WTC11 (cell line): ENCODE measurements at regions not wholly inside any gene's neighbourhood (a gene's known extent, or its start where the extent isn't known, plus 50 kb on each side); places are given as distances from the start of the nearest gene placed in this dataset.

ENCODE experiments used
- ATAC-seq: fragments of 200-7000 bp; cut with Tn5 transposase; 2 replicates; pipeline ENCODE4 v1.10.0; 2021; ENCODE audit warnings: mild to moderate bottlenecking, moderate library complexity
- CTCF ChIA-PET: fragments of 300-600 bp; sonication (Branson Sonifier 250); formaldehyde crosslinking; loops from one replicate; lab custom pipeline; 2021; ENCODE audit warnings: antibody characterized with exemption; lab: Charles Lee
- POLR2A ChIA-PET: fragments of 350-600 bp; sonication (Branson Sonifier 250); formaldehyde crosslinking; loops from one replicate; lab custom pipeline; 2021; ENCODE audit warnings: antibody characterized with exemption; lab: Charles Lee
- DNase-seq: peaks from one replicate; pipeline ENCODE4 v3.0.0; 2021; ENCODE audit warnings: low spot score
- H3K27ac Mint-ChIP-seq: 2 replicates; pipeline ENCODE4 v1.8.0; 2021; ENCODE audit warnings: mixed read lengths
- H3K27me3 Mint-ChIP-seq: 2 replicates; pipeline ENCODE4 v1.8.0; 2021; ENCODE audit warnings: low read depth, mild to moderate bottlenecking, moderate library complexity, mixed read lengths
- H3K36me3 Mint-ChIP-seq: 2 replicates; pipeline ENCODE4 v1.8.0; 2021; ENCODE audit warnings: mixed read lengths
- H3K4me1 Mint-ChIP-seq: 2 replicates; pipeline ENCODE4 v1.8.0; 2022; ENCODE audit warnings: mixed read lengths
- H3K4me3 Mint-ChIP-seq: 2 replicates; pipeline ENCODE4 v1.8.0; 2021; ENCODE audit warnings: mild to moderate bottlenecking, moderate library complexity, mixed read lengths
- H3K9me3 Mint-ChIP-seq: 2 replicates; pipeline ENCODE4 v1.8.0; 2021; ENCODE audit warnings: mixed read lengths
- CBFB ChIP-seq: sonication (generic); formaldehyde crosslinking; IDR thresholded peaks from 2 replicates; pipeline ENCODE4 v1.8.1; 2022; ENCODE audit warnings: mild to moderate bottlenecking, low read depth, missing genetic modification reagents
- CREM ChIP-seq: sonication (generic); formaldehyde crosslinking; IDR thresholded peaks from 2 replicates; pipeline ENCODE4 v1.8.1; 2022; ENCODE audit warnings: mild to moderate bottlenecking, missing genetic modification reagents, moderate library complexity
- E2F5 ChIP-seq: sonication (generic); formaldehyde crosslinking; IDR thresholded peaks from 2 replicates; pipeline ENCODE4 v1.8.1; 2022; ENCODE audit warnings: mild to moderate bottlenecking, moderate library complexity, missing genetic modification reagents
- ERG ChIP-seq: fragments of 250-450 bp; sonication (Bioruptor Pico); IDR thresholded peaks from 2 replicates; pipeline ENCODE4 v1.8.0; 2021; ENCODE audit warnings: mild to moderate bottlenecking
- GRHL2 ChIP-seq: fragments of 250-450 bp; sonication (Bioruptor Pico); IDR thresholded peaks from 2 replicates; pipeline ENCODE4 v1.8.0; 2022; ENCODE audit warnings: mild to moderate bottlenecking, moderate library complexity; ENCODE audit not compliant: insufficient replicate concordance, severe bottlenecking
- JAZF1 ChIP-seq: fragments of 250-450 bp; sonication (Bioruptor Pico); IDR thresholded peaks from 2 replicates; pipeline ENCODE4 v1.9.0; 2021; ENCODE audit warnings: moderate library complexity, mild to moderate bottlenecking, inconsistent platforms
- MYBL2 ChIP-seq: sonication (generic); formaldehyde crosslinking; IDR thresholded peaks from 2 replicates; pipeline ENCODE4 v1.8.1; 2023; ENCODE audit warnings: mild to moderate bottlenecking, moderate library complexity, missing genetic modification reagents
- NFATC4 ChIP-seq: fragments of 250-450 bp; sonication (Bioruptor Pico); IDR thresholded peaks from 2 replicates; pipeline ENCODE4 v1.9.0; 2021; ENCODE audit warnings: mild to moderate bottlenecking
- NR2C2 ChIP-seq: sonication (generic); formaldehyde crosslinking; IDR thresholded peaks from 2 replicates; pipeline ENCODE4 v1.8.0; 2022; ENCODE audit warnings: mild to moderate bottlenecking, missing genetic modification reagents
- PRRX2 ChIP-seq: fragments of 250-450 bp; sonication (Bioruptor Pico); IDR thresholded peaks from 2 replicates; pipeline ENCODE4 v1.8.0; 2021; ENCODE audit warnings: mild to moderate bottlenecking
- RELA ChIP-seq: sonication (generic); formaldehyde crosslinking; IDR thresholded peaks from 2 replicates; pipeline ENCODE4 v1.8.1; 2022; ENCODE audit warnings: missing genetic modification reagents, mild to moderate bottlenecking, borderline replicate concordance
- SP1 ChIP-seq: sonication (generic); formaldehyde crosslinking; conservative IDR thresholded peaks from 2 replicates; pipeline ENCODE4 v1.8.1; 2022; ENCODE audit warnings: missing genetic modification reagents
- ZBTB43 ChIP-seq: sonication (generic); formaldehyde crosslinking; IDR thresholded peaks from 2 replicates; pipeline ENCODE4 v1.8.1; 2023; ENCODE audit warnings: mild to moderate bottlenecking, missing genetic modification reagents
- ZMAT4 ChIP-seq: fragments of 250-450 bp; sonication (Bioruptor Pico); IDR thresholded peaks from 2 replicates; pipeline ENCODE4 v1.9.0; 2021; ENCODE audit warnings: mild to moderate bottlenecking
- ZNF232 ChIP-seq: sonication (generic); formaldehyde crosslinking; IDR thresholded peaks from 2 replicates; pipeline ENCODE4 v1.8.0; 2022; ENCODE audit warnings: mild to moderate bottlenecking, missing genetic modification reagents
- ZNF317 ChIP-seq: sonication (generic); formaldehyde crosslinking; IDR thresholded peaks from 2 replicates; pipeline ENCODE4 v1.8.1; 2023; ENCODE audit warnings: low read depth, mild to moderate bottlenecking, moderate library complexity, missing genetic modification reagents, borderline replicate concordance
- ZNF396 ChIP-seq: fragments of 250-450 bp; sonication (Bioruptor Pico); IDR thresholded peaks from 2 replicates; pipeline ENCODE4 v1.8.0; 2021; ENCODE audit warnings: mild to moderate bottlenecking, moderate library complexity, borderline replicate concordance
- ZNF423 ChIP-seq: fragments of 250-450 bp; sonication (Bioruptor Pico); IDR thresholded peaks from 2 replicates; pipeline ENCODE4 v2.1.2; 2022; ENCODE audit warnings: mild to moderate bottlenecking, moderate library complexity
- TF ChIP-seq, protein P1 (sequence below): sonication (generic); formaldehyde crosslinking; conservative IDR thresholded peaks from 2 replicates; pipeline ENCODE4 v1.8.1; 2023; ENCODE audit warnings: mild to moderate bottlenecking, low read depth, missing genetic modification reagents, moderate library complexity
- TF ChIP-seq, protein P2 (sequence below): fragments of 250-450 bp; sonication (Bioruptor Pico); IDR thresholded peaks from 2 replicates; pipeline ENCODE4 v1.9.0; 2021; ENCODE audit warnings: mild to moderate bottlenecking
- TF ChIP-seq, protein P3 (sequence below): sonication (generic); formaldehyde crosslinking; IDR thresholded peaks from 2 replicates; pipeline ENCODE4 v1.8.1; 2022; ENCODE audit warnings: missing genetic modification reagents, borderline replicate concordance

GRCh38 chr5:56737951-56738606 is 77.3 kb upstream of the MAP3K1 start:
- ATAC-seq (no peak), DNase-seq (no peak)
- Mint-ChIP-seq H3K27me3 (no peaks in the 10 kb centered on the region), H3K27ac (no peak overlapping the region), H3K4me3 (no peak overlapping the region), H3K9me3 (0 out of 2 replicates have a peak, but pooled peaks cover 5% of the 10 kb centered on the region), H3K36me3 (no peaks in the 10 kb centered on the region), H3K4me1 (peaks cover 31% of the 10 kb centered on the region)
- ChIA-PET POLR2A (no interaction called here), CTCF (no interaction called here)
- TF ChIP-seq JAZF1 (no peak), ZNF396 (no peak), E2F5 (no peak), NFATC4 (no peak), ZNF423 (CRISPR knock-in tag) (no peak), CREM (no peak), PRRX2 (CRISPR knock-in tag) (no peak), ZMAT4 (no peak), SP1 (CRISPR knock-in tag) (no peak), ZBTB43 (CRISPR knock-in tag) (no peak), RELA (no peak), ZNF232 (CRISPR knock-in tag) (no peak), NR2C2 (no peak), GRHL2 (CRISPR knock-in tag) (no peak), CBFB (no peak)
- TF ChIP-seq, protein P1, sequence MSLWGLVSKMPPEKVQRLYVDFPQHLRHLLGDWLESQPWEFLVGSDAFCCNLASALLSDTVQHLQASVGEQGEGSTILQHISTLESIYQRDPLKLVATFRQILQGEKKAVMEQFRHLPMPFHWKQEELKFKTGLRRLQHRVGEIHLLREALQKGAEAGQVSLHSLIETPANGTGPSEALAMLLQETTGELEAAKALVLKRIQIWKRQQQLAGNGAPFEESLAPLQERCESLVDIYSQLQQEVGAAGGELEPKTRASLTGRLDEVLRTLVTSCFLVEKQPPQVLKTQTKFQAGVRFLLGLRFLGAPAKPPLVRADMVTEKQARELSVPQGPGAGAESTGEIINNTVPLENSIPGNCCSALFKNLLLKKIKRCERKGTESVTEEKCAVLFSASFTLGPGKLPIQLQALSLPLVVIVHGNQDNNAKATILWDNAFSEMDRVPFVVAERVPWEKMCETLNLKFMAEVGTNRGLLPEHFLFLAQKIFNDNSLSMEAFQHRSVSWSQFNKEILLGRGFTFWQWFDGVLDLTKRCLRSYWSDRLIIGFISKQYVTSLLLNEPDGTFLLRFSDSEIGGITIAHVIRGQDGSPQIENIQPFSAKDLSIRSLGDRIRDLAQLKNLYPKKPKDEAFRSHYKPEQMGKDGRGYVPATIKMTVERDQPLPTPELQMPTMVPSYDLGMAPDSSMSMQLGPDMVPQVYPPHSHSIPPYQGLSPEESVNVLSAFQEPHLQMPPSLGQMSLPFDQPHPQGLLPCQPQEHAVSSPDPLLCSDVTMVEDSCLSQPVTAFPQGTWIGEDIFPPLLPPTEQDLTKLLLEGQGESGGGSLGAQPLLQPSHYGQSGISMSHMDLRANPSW (CRISPR knock-in tag), result no peak
- TF ChIP-seq, protein P2, sequence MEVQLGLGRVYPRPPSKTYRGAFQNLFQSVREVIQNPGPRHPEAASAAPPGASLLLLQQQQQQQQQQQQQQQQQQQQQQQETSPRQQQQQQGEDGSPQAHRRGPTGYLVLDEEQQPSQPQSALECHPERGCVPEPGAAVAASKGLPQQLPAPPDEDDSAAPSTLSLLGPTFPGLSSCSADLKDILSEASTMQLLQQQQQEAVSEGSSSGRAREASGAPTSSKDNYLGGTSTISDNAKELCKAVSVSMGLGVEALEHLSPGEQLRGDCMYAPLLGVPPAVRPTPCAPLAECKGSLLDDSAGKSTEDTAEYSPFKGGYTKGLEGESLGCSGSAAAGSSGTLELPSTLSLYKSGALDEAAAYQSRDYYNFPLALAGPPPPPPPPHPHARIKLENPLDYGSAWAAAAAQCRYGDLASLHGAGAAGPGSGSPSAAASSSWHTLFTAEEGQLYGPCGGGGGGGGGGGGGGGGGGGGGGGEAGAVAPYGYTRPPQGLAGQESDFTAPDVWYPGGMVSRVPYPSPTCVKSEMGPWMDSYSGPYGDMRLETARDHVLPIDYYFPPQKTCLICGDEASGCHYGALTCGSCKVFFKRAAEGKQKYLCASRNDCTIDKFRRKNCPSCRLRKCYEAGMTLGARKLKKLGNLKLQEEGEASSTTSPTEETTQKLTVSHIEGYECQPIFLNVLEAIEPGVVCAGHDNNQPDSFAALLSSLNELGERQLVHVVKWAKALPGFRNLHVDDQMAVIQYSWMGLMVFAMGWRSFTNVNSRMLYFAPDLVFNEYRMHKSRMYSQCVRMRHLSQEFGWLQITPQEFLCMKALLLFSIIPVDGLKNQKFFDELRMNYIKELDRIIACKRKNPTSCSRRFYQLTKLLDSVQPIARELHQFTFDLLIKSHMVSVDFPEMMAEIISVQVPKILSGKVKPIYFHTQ (CRISPR knock-in tag), result no peak

- ChIA-PET CTCF (no interaction called here), POLR2A (no interaction called here)
- peaks cover 41% of the 10 kb centered on the region for H3K4me1 Mint-ChIP-seq
- H3K4me3 Mint-ChIP-seq, result no peak overlapping the region
- no peak for DNase-seq
- H3K27me3 Mint-ChIP-seq, result no peaks in the 10 kb centered on the region
- no peak overlapping the region for H3K27ac Mint-ChIP-seq
- H3K36me3 Mint-ChIP-seq, result no peaks in the 10 kb centered on the region
- 0 out of 2 replicates have a peak, but pooled peaks cover 5% of the 10 kb centered on the region for H3K9me3 Mint-ChIP-seq
- no peak for ATAC-seq
- TF ChIP-seq ZNF317 (CRISPR knock-in tag) (no peak), CBFB (no peak), ERG (no peak), MYBL2 (CRISPR knock-in tag) (no peak), ZNF232 (CRISPR knock-in tag) (no peak)
- TF ChIP-seq, protein P1 (CRISPR knock-in tag), result no peak
- TF ChIP-seq, protein P3, sequence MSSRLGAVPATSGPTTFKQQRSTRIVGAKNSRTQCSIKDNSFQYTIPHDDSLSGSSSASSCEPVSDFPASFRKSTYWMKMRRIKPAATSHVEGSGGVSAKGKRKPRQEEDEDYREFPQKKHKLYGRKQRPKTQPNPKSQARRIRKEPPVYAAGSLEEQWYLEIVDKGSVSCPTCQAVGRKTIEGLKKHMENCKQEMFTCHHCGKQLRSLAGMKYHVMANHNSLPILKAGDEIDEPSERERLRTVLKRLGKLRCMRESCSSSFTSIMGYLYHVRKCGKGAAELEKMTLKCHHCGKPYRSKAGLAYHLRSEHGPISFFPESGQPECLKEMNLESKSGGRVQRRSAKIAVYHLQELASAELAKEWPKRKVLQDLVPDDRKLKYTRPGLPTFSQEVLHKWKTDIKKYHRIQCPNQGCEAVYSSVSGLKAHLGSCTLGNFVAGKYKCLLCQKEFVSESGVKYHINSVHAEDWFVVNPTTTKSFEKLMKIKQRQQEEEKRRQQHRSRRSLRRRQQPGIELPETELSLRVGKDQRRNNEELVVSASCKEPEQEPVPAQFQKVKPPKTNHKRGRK (CRISPR knock-in tag), result no peak
These were observed 78.2 kb upstream of the MAP3K1 start for GRCh38 chr5:56737002-56737621.
